Activated CD4-positive, alpha-beta T cell treated with anti-CD3 and anti-CD28 coated beads for 4 hours (primary cell): ENCODE measurements at regions not wholly inside any gene's neighbourhood (a gene's known extent, or its start where the extent isn't known, plus 50 kb on each side); places are given as distances from the start of the nearest gene placed in this dataset.
"Not testable (repeated sequence)": the region's sequence is repeated elsewhere in the genome, so short reads cannot be mapped to it uniquely, and the experiment has no call there.

Experiments used
- DNase-seq, 2 donors: peaks; one replicate each; pipeline ENCODE4 v3.0.0-alpha.2; 2020

- DNase-seq, result not testable (repeated sequence)
These were observed 4382.9 kb upstream of the TPTE start for GRCh38 chr21:6138244-6139136.

GRCh38 chr21:6139331-6139730, 4382.1 kb upstream of the TPTE start:
- not testable (repeated sequence) for DNase-seq

GRCh38 chr21:6139862-6140261, 4381.5 kb upstream of the TPTE start:
- DNase-seq, result not testable (repeated sequence)

GRCh38 chr21:6140467-6141137, 4380.8 kb upstream of the TPTE start:
- not testable (repeated sequence) for DNase-seq

GRCh38 chr21:6141138-6141474, 4380.3 kb upstream of the TPTE start:
- not testable (repeated sequence) for DNase-seq

- DNase-seq, result not testable (repeated sequence)
These were observed 4368.2 kb upstream of the TPTE start for GRCh38 chr21:6153154-6153553.

- DNase-seq, result not testable (repeated sequence)
These were observed 4366.7 kb upstream of the TPTE start for GRCh38 chr21:6154524-6155320.

GRCh38 chr21:6156712-6157389, 4364.5 kb upstream of the TPTE start:
- not testable (repeated sequence) for DNase-seq

GRCh38 chr21:6157515-6157914, 4363.9 kb upstream of the TPTE start:
- not testable (repeated sequence) for DNase-seq

GRCh38 chr21:6158171-6158570, 4363.2 kb upstream of the TPTE start:
- not testable (repeated sequence) for DNase-seq
